GM19025 (cell line): ENCODE measurements at regions not wholly inside any gene's neighbourhood (a gene's known extent, or its start where the extent isn't known, plus 50 kb on each side); places are given as distances from the start of the nearest gene placed in this dataset.
A peak's percentile ranks its signal among the peaks of the same experiment; 100 is the strongest.

ENCODE experiments used
- ATAC-seq: cut with Tn5 transposase; IDR thresholded peaks from one replicate; pipeline ENCODE4 v1.9.1; 2021; ENCODE audit warnings: mild to moderate bottlenecking, low read depth, moderate library complexity; ENCODE audit not compliant: unreplicated experiment

- peak; percentile 96 for ATAC-seq
Measured at GRCh38 chr4:14783011-14783877, 219.0 kb upstream of the CPEB2 start.

- ATAC-seq = no peak
Measured at GRCh38 chr4:14787221-14787620, 215.1 kb upstream of the CPEB2 start.

GRCh38 chr4:14787894-14788293 lies 214.4 kb upstream of the CPEB2 start:
- ATAC-seq = no peak

GRCh38 chr4:14790494-14790893 lies 211.8 kb upstream of the CPEB2 start:
- no peak for ATAC-seq

GRCh38 chr4:14792702-14793227 lies 209.5 kb upstream of the CPEB2 start:
- ATAC-seq = no peak

- no peak for ATAC-seq
Measured at GRCh38 chr4:14800977-14801376, 201.3 kb upstream of the CPEB2 start.

GRCh38 chr4:14802596-14802995 lies 199.7 kb upstream of the CPEB2 start:
- ATAC-seq = no peak

GRCh38 chr4:14807856-14808255 lies 194.4 kb upstream of the CPEB2 start:
- no peak for ATAC-seq

GRCh38 chr4:14809203-14809602 lies 193.1 kb upstream of the CPEB2 start:
- no peak for ATAC-seq

GRCh38 chr4:14810121-14810520 lies 192.2 kb upstream of the CPEB2 start:
- ATAC-seq = no peak

GRCh38 chr4:14810568-14810967 lies 191.7 kb upstream of the CPEB2 start:
- no peak for ATAC-seq

- ATAC-seq = no peak
Measured at GRCh38 chr4:14812101-14812500, 190.2 kb upstream of the CPEB2 start.

- ATAC-seq = no peak
Measured at GRCh38 chr4:14816623-14817261, 185.5 kb upstream of the CPEB2 start.

GRCh38 chr4:14824189-14824588 lies 178.1 kb upstream of the CPEB2 start:
- ATAC-seq = no peak

- ATAC-seq = no peak
Measured at GRCh38 chr4:14827111-14827510, 175.2 kb upstream of the CPEB2 start.

GRCh38 chr4:14829795-14830194 lies 172.5 kb upstream of the CPEB2 start:
- no peak for ATAC-seq

GRCh38 chr4:14831416-14831815 lies 170.9 kb upstream of the CPEB2 start:
- ATAC-seq = no peak

GRCh38 chr4:14833053-14833452 lies 169.2 kb upstream of the CPEB2 start:
- ATAC-seq = no peak

- ATAC-seq = no peak
Measured at GRCh38 chr4:14834382-14834781, 167.9 kb upstream of the CPEB2 start.

GRCh38 chr4:14835288-14835687 lies 167.0 kb upstream of the CPEB2 start:
- ATAC-seq = no peak

- no peak for ATAC-seq
Measured at GRCh38 chr4:14835708-14836425, 166.4 kb upstream of the CPEB2 start.
